ENCODE measurements at regions not wholly inside any gene's neighbourhood (a gene's known extent, or its start where the extent isn't known, plus 50 kb on each side); places are given as distances from the start of the nearest gene placed in this dataset.
"Not testable (repeated sequence)": the region's sequence is repeated elsewhere in the genome, so short reads cannot be mapped to it uniquely, and the experiment has no call there.

DNA sequence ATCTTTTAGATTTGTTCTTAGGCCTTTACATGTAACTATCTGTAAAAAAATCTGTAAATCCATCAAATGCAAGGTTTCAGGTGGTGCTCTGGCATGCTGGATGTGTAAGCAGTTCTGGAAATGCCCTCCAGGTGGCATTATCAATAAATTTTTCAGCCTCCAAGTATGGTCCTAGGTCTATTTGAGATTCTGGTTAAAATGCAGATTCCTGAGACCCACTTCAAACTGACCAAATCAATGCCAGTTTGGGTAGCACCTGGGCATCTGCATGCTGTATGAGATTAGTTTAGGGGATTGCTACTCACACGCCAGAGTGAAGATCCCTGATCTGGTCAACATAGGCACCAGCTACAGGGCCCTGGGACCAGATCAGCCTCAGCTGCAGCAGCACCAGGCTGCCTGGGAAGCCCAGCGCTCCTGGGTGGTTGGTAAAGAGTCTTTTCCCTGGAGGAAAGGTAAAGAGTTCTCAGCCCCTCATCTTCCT, 507.3 kb upstream of the CITED2 start:
- DNase-seq, result no peak

- DNase-seq, result no peak
Measured at GRCh38 chr6:139881236-139881635, 506.8 kb upstream of the CITED2 start.

DNA sequence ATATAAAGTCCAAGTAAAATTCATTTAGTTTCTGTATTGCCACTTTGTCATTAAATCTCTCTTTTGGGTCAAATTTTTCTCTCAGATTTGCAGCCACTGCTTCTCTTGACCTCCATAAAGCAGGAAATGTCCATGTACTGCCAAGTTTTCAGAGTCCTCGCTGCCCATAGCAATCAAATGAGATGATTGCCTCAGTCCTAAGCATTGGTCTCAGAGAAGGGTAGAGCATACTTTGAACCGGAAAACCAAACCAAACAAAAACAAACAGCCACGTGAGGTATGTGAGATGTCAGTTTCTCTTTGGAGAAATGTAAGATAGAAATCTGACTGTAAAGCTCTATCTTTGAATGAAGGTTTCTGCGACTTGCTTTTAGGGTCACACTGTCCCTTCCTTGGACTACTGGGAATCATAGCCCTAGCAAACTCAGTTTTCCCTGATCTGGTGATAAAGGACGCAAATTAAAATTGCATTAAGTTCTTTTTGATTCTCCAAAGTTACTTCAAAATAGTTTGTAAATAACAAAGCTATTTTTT, 505.4 kb upstream of the CITED2 start:
- no peak for DNase-seq

DNA sequence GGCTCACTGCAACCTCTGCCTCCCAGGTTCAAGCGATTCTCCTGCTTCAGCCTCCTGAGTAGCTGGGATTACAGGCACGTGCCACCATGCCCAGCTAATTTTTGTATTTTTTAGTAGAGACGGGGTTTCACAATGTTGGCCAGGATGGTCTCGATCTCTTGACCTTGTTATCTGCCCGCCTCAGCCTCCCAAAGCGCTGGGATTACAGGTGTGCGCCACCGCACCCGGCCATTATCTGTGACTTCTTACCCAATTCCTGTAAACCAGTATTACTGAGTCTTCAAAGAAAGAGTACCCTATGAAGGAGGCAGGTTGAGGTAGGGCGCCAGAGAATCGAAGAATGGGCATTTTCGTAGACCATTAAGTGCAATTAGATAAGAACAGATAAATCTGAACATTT, 504.8 kb upstream of the CITED2 start:
- not testable (repeated sequence) for DNase-seq

GRCh38 chr6:139877828-139878405, 503.5 kb upstream of the CITED2 start:
- DNase-seq, result no peak

DNA sequence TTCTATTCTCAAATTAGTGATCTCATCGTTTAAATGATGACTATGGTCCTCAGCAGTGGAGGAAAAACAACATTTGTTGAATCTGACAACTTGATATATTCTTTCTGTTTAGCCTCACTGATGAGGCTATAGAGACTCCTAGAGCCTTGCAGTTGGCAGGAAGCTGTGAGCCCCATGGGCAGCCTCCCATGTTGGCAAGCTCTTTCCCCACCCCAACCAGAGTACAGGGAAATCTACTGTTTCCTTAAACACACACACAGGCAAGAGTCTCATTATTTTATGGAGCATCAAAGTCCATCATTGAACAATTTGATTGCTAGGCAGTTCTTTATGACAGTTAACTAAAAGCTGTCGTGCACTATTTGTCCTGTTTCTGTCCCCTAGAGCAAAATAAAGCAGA, 498.2 kb upstream of the CITED2 start:
- DNase-seq, result no peak

- DNase-seq, result no peak
Measured at GRCh38 chr6:139871803-139872510, 497.5 kb upstream of the CITED2 start.

DNA sequence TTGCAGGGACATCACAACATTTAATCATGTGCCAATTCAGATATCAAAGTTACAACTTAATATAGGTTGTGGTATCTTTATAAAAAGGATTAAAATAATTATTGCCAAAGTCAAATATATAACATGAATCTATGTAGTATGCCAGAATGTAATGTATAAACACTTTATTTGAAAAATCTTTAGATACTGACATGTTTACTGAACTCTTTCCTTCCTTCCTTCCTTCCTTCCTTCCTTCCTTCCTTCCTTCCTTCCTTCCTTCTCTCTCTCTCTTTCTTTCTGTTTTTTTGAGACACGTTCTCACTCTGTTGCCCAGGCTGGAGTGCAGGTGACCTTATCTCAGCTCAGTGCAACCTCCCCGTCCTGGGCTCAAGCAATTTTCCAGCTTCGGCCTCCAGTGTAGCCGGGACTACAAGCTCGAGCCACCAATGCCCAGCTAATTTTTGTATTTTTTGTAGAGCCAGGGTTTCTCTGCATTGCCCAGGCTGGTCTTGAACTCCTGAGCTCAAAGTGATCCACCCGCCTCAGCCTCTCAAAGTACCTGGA, 496.8 kb upstream of the CITED2 start:
- no peak for DNase-seq

GRCh38 chr6:139868576-139868975, 494.1 kb upstream of the CITED2 start:
- no peak for DNase-seq

- DNase-seq, result no peak
Measured at GRCh38 chr6:139863964-139864363, 489.5 kb upstream of the CITED2 start.

DNA sequence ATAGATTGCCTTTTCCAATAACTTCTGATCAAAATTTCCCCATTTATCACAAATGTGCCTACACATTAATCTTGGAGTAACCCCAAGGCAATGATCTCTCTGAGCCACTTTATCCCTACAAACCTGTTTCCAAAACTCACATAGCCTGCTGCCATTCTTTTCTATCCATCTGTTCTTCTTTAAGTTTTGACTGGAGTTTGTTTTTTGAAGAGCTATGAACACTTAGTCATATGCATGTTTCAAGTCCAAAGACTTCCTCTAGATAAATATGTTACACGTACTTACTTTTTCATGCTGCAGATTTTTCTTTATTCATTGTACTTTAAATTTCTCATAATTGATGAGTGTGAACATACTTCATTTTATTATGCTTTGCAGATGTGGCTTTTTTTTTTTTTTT, 488.9 kb upstream of the CITED2 start:
- DNase-seq, result no peak

DNA sequence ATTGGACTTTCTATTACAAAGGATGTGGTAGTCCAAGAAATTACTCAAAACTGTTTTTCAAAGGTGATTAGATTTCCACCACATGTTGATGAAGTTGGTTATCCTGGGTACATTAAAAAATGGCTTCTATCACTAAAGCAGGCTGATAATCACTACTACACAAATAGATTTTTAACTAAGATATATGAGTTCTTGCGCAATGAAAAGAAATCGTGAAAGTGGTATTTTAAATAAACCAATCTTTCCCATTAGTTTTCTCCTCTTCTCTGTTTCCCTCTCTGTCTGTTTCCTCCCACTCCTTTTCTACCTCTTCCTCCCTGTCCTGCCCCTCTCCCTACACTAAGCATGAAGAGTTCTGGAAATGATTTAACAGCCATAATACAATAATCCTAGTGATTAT, 487.9 kb upstream of the CITED2 start:
- DNase-seq, result no peak

DNA sequence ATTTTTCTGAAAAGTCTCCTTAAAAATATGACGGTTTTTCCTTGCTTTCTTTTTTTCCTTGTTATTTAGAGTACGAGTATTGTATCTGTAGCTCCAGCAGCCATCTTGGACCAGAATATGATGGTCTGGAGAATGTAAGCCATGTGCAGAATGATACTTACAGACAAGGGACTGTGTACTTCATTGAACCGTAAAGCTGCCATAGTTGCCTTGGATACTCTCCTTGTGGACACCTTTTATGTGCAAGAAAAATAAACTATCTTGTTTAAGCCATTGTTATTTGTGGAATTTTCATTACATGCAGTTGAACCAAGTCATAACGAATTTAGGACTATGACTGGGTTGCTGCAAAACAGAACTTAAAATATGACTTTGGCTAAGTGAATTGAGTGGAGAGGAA, 485.8 kb upstream of the CITED2 start:
- no peak for DNase-seq

GRCh38 chr6:139858429-139858828, 484.0 kb upstream of the CITED2 start:
- no peak for DNase-seq

- DNase-seq, result no peak
Measured at GRCh38 chr6:139857143-139857542, 482.7 kb upstream of the CITED2 start.

DNA sequence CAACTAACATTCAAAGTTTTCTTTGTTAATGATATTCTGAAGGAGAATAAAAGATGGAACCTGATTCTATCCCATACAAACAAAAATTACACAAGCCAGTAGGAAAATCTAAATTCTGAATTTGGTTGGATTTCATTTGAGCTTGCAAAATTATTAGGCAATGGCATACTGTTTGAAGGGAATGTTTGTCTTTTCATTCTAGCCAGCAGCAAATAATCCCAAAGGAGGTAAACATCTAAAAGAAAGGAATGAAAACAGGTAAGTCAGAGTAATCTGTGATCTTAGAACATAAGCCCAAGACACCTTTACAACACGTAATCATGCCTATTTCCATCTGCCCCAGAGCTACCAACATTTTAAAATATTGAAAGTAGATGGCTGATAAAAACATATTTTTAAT, 482.1 kb upstream of the CITED2 start:
- no peak for DNase-seq

GRCh38 chr6:139855671-139856311, 481.3 kb upstream of the CITED2 start:
- DNase-seq, result no peak

GRCh38 chr6:139853302-139853992, 479.0 kb upstream of the CITED2 start:
- DNase-seq, result no peak

GRCh38 chr6:139852488-139853140, 478.2 kb upstream of the CITED2 start:
- DNase-seq, result no peak

- DNase-seq, result no peak
Measured at GRCh38 chr6:139852067-139852466, 477.6 kb upstream of the CITED2 start.

DNA sequence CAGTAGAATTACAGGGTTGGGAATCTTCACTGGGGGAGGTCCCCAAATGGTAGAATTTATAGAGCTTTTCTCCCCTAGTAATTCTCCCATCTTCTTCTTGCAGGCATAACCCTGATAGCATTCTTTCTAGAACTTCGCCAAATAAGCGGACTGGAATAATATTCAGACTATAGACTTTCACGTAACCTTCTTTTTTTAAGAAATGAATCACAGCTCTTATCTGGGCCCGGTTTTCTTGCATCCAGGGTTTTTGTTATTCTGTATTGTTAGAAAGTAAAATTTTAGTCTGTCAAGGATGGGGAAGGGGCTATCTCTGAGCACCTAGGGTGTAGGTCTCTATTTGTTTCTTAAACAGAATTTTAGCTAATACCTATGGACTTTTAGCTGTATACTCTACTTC, 476.8 kb upstream of the CITED2 start:
- no peak for DNase-seq

DNA sequence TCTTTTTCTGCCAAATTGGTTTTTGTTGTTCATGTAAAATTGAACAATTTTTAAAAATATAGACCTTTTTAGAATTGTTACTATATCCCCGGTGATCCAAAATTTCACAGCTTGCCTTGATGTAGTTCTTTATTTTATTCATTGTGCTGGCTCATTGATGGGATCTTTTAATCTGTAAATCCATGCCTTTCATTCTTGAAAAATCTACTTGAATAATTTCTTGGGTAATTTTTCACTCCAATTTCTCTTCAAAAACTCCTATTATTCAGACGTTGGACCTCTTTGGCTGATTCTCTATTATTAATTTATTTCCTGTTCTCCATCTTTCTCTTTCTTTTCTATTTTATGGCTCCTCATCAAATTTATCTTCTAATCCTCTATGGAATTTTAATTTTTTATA, 476.1 kb upstream of the CITED2 start:
- DNase-seq, result no peak

DNA sequence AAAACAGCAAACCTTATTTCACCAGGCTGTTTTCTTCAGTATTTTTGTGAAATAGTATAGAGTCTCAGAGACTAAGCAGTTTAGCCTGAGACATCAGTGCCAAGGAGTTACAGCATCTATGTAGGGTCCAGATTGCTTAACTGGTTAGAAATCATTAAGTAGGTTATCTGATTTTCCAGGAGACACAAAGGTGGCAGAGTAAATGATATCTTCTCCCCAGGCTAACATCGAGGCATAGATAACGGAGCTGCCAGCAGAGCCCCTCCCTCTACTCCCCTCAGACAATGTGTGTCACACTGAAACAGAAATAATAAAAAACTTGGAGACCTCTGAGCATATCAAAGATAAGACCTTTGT, 473.0 kb upstream of the CITED2 start:
- DNase-seq, result no peak
